ENCODE measurements at regions not wholly inside any gene's neighbourhood (a gene's known extent, or its start where the extent isn't known, plus 50 kb on each side); places are given as distances from the start of the nearest gene placed in this dataset.

- no peak overlapping the region for H3K4me3 Mint-ChIP-seq
- Histone ChIP-seq H3K9ac (ENCODE audit: low read length) (no peak overlapping the region), H2AFZ (ENCODE audit: insufficient read depth, low read depth, low read length, poor library complexity, severe bottlenecking) (no peak overlapping the region), H3K79me2 (ENCODE audit: control insufficient read depth, insufficient read depth, low read length) (no peaks in the 10 kb centered on the region), H3K4me3 (ENCODE audit: control extremely low read depth in 1 of 5, extremely low read depth in 1 of 5, insufficient read depth in 1 of 5, low read depth in 2 of 5, low read length in 4 of 5) (no peak overlapping the region), H3K4me1 (ENCODE audit: control insufficient read depth in 2 of 2, insufficient read depth in 2 of 2, low read length in 2 of 2) (no peaks in the 10 kb centered on the region), H4K20me1 (ENCODE audit: control insufficient read depth, insufficient read depth, low read length, poor library complexity, severe bottlenecking) (no peaks in the 10 kb centered on the region), H3K27ac (ENCODE audit: low read length in 2 of 2) (no peak overlapping the region), H3K4me2 (replicated peaks; ENCODE audit: low read depth, low read length, poor library complexity, severe bottlenecking) (no peak overlapping the region), H3K27me3 (replicated peaks in 1 of 4; ENCODE audit: control extremely low read depth in 1 of 4, control insufficient read depth in 3 of 4, insufficient read depth in 4 of 4, low read length in 3 of 4) (peaks cover 0 to 11% (median 0%) of the 10 kb centered on the region in 4 experiments), H3K36me3 (replicated peaks in 1 of 2; ENCODE audit: control extremely low read depth in 1 of 2, control insufficient read depth in 1 of 2, extremely low read depth in 1 of 2, insufficient read depth in 2 of 2, low read length in 1 of 2) (no peaks in the 10 kb centered on the region), H3K9me3 (ENCODE audit: control extremely low read depth in 1 of 3, control insufficient read depth in 2 of 3, insufficient read depth in 1 of 3, low read length in 2 of 3) (no peaks in the 10 kb centered on the region)
- H3K27me3 Mint-ChIP-seq: peaks cover 8% of the 10 kb centered on the region
- H3K27ac Mint-ChIP-seq: no peak overlapping the region
- TF ChIP-seq, protein P1, sequence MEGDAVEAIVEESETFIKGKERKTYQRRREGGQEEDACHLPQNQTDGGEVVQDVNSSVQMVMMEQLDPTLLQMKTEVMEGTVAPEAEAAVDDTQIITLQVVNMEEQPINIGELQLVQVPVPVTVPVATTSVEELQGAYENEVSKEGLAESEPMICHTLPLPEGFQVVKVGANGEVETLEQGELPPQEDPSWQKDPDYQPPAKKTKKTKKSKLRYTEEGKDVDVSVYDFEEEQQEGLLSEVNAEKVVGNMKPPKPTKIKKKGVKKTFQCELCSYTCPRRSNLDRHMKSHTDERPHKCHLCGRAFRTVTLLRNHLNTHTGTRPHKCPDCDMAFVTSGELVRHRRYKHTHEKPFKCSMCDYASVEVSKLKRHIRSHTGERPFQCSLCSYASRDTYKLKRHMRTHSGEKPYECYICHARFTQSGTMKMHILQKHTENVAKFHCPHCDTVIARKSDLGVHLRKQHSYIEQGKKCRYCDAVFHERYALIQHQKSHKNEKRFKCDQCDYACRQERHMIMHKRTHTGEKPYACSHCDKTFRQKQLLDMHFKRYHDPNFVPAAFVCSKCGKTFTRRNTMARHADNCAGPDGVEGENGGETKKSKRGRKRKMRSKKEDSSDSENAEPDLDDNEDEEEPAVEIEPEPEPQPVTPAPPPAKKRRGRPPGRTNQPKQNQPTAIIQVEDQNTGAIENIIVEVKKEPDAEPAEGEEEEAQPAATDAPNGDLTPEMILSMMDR (IDR thresholded peaks at IDR 0.05): no peak
- TF ChIP-seq EZH2 (IDR thresholded peaks at IDR 0.05; ENCODE audit: borderline replicate concordance, insufficient read depth, low read depth, low read length, poor library complexity, severe bottlenecking): no peak
- no peaks in the 10 kb centered on the region for H3K9me3 Mint-ChIP-seq (ENCODE audit: insufficient read depth)
- intact Hi-C loops (cut with micrococcal nuclease): no loop called here
- ATAC-seq (ENCODE audit: low read depth) (no peak), DNase-seq (no peak)
- POLR2A ChIA-PET: no interaction called here
- CTCF ChIA-PET: no interaction called here
- H3K4me1 Mint-ChIP-seq: no peaks in the 10 kb centered on the region
- no CpG with 5 or more reads among the region's 2 CpGs for WGBS (ENCODE audit: insufficient coverage)
These were observed 74.9 kb upstream of the MAOA start for GRCh38 chrX:43581167-43581566.

- no peak overlapping the region for H3K27ac Mint-ChIP-seq
- H3K9me3 Mint-ChIP-seq (ENCODE audit: insufficient read depth): no peaks in the 10 kb centered on the region
- Histone ChIP-seq H3K27ac (ENCODE audit: low read length in 2 of 2) (no peak overlapping the region), H3K9me3 (ENCODE audit: control extremely low read depth in 1 of 3, control insufficient read depth in 2 of 3, insufficient read depth in 1 of 3, low read length in 2 of 3) (no peaks in the 10 kb centered on the region), H3K27me3 (replicated peaks in 1 of 4; ENCODE audit: control extremely low read depth in 1 of 4, control insufficient read depth in 3 of 4, insufficient read depth in 4 of 4, low read length in 3 of 4) (peaks cover 0 to 9% (median 0%) of the 10 kb centered on the region in 4 experiments), H3K9ac (ENCODE audit: low read length) (no peak overlapping the region), H3K4me2 (replicated peaks; ENCODE audit: low read depth, low read length, poor library complexity, severe bottlenecking) (no peak overlapping the region), H3K36me3 (replicated peaks in 1 of 2; ENCODE audit: control extremely low read depth in 1 of 2, control insufficient read depth in 1 of 2, extremely low read depth in 1 of 2, insufficient read depth in 2 of 2, low read length in 1 of 2) (no peaks in the 10 kb centered on the region), H3K79me2 (ENCODE audit: control insufficient read depth, insufficient read depth, low read length) (no peaks in the 10 kb centered on the region), H4K20me1 (ENCODE audit: control insufficient read depth, insufficient read depth, low read length, poor library complexity, severe bottlenecking) (no peaks in the 10 kb centered on the region), H3K4me1 (ENCODE audit: control insufficient read depth in 2 of 2, insufficient read depth in 2 of 2, low read length in 2 of 2) (no peaks in the 10 kb centered on the region), H3K4me3 (ENCODE audit: control extremely low read depth in 1 of 5, extremely low read depth in 1 of 5, insufficient read depth in 1 of 5, low read depth in 2 of 5, low read length in 4 of 5) (no peak overlapping the region), H2AFZ (ENCODE audit: insufficient read depth, low read depth, low read length, poor library complexity, severe bottlenecking) (no peak overlapping the region)
- no peak for DNase-seq
- no peaks in the 10 kb centered on the region for H3K4me1 Mint-ChIP-seq
- intact Hi-C loops (cut with micrococcal nuclease): no loop called here
- ChIA-PET CTCF (no interaction called here), POLR2A (no interaction called here)
- no peak for TF ChIP-seq EZH2 (IDR thresholded peaks at IDR 0.05; ENCODE audit: borderline replicate concordance, insufficient read depth, low read depth, low read length, poor library complexity, severe bottlenecking)
- TF ChIP-seq, protein P1 (IDR thresholded peaks at IDR 0.05): no peak
- ATAC-seq (ENCODE audit: low read depth): no peak
- WGBS (ENCODE audit: insufficient coverage): no CpG with 5 or more reads among the region's 5 CpGs
- peaks cover 10% of the 10 kb centered on the region for H3K27me3 Mint-ChIP-seq
- H3K4me3 Mint-ChIP-seq: no peak overlapping the region
These were observed 74.1 kb upstream of the MAOA start for GRCh38 chrX:43581888-43582539.

Data from B cell (primary cell).